Tibial artery (tissue), 4 donors: ENCODE measurements at regions not wholly inside any gene's neighbourhood (a gene's known extent, or its start where the extent isn't known, plus 50 kb on each side); places are given as distances from the start of the nearest gene placed in this dataset.

ENCODE experiments used
- DNase-seq, 2 donors: peaks; one replicate each; pipeline ENCODE4 v3.0.0-alpha.2; 2019
- H3K27ac ChIP-seq, 2 donors: fragments of 200-600 bp; sonication (generic) in 1 of 2; 1 replicate in 1 of 2; 2 replicates in 1 of 2; pipeline ENCODE4 v1.5.1; 2018 to 2019; ENCODE audit warnings: mild to moderate bottlenecking in 1 of 2
- H3K27me3 ChIP-seq, 2 donors: fragments of 200-600 bp; sonication (generic) in 1 of 2; one replicate each; pipeline versions ENCODE4 v1.5.1 to v1.6.0; 2016 to 2019
- H3K36me3 ChIP-seq, 3 donors: fragments of 200-600 bp; sonication (generic) in 2 of 3; one replicate each; pipeline ENCODE4 v1.5.1; 2016 to 2019; ENCODE audit warnings: mild to moderate bottlenecking in 2 of 3
- H3K4me1 ChIP-seq, 4 donors: fragments of 200-600 bp; sonication (generic) in 2 of 4; 1 replicate in 3 of 4; 2 replicates in 1 of 4; pipeline ENCODE4 v1.5.1; 2016 to 2019
- H3K4me3 ChIP-seq, 2 donors: fragments of 200-600 bp; sonication (generic) in 1 of 2; 1 replicate in 1 of 2; 2 replicates in 1 of 2; pipeline ENCODE4 v1.5.1; 2018 to 2019; ENCODE audit warnings: mild to moderate bottlenecking in 2 of 2
- H3K9me3 ChIP-seq, 3 donors: fragments of 200-600 bp; sonication (generic) in 1 of 3; one replicate each; pipeline ENCODE4 v1.5.1; 2016 to 2019
- intact Hi-C: fragments of 100-400 bp; cut with DNase I; formaldehyde crosslinking; loops from one replicate; pipeline ENCODE4 v1.15.0; 2023; ENCODE audit warnings: low total_unique reads
- TF ChIP-seq, protein P1 (sequence below), 2 experiments: fragments of 200-600 bp in 1 of 2; fragments of 450-650 bp in 1 of 2; IDR thresholded peaks; one replicate each; pipeline ENCODE4 v1.5.1; 2017 to 2019; ENCODE audit warnings: antibody characterized with exemption in 2 of 2, mild to moderate bottlenecking in 1 of 2, moderate library complexity in 1 of 2

DNA sequence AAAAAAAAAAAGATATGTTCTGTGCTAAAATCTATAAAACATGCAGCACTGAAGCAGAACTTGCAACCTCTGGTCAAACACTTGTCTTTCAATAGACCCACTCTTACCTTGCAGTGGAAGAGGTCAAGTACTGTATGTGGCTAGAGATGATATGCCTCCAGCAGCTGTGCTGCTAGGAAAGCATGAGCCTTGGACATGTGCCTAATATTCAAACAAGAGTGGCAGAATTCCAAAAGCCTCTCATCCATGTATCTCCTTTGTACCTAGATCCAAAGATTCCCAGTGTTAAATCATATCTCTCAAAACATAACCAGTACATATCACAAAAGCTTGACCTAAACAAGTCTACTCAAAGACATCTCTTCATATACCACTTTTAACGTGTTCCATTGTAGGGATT lies 105.0 kb upstream of the CPNE8 start:
- TF ChIP-seq, protein P1, sequence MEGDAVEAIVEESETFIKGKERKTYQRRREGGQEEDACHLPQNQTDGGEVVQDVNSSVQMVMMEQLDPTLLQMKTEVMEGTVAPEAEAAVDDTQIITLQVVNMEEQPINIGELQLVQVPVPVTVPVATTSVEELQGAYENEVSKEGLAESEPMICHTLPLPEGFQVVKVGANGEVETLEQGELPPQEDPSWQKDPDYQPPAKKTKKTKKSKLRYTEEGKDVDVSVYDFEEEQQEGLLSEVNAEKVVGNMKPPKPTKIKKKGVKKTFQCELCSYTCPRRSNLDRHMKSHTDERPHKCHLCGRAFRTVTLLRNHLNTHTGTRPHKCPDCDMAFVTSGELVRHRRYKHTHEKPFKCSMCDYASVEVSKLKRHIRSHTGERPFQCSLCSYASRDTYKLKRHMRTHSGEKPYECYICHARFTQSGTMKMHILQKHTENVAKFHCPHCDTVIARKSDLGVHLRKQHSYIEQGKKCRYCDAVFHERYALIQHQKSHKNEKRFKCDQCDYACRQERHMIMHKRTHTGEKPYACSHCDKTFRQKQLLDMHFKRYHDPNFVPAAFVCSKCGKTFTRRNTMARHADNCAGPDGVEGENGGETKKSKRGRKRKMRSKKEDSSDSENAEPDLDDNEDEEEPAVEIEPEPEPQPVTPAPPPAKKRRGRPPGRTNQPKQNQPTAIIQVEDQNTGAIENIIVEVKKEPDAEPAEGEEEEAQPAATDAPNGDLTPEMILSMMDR (IDR thresholded peaks at IDR 0.05) = no peak
- no peak for DNase-seq
- H3K4me3 ChIP-seq = no peak overlapping the region
- no peaks in the 10 kb centered on the region for H3K36me3 ChIP-seq
- intact Hi-C loops = no loop called here
- H3K27me3 ChIP-seq = no peaks in the 10 kb centered on the region
- H3K27ac ChIP-seq = no peak overlapping the region
- H3K4me1 ChIP-seq = no peaks in the 10 kb centered on the region
- H3K9me3 ChIP-seq = no peaks in the 10 kb centered on the region

- H3K36me3 ChIP-seq = no peaks in the 10 kb centered on the region
- intact Hi-C loops = no loop called here
- no peak overlapping the region for H3K4me3 ChIP-seq
- no peaks in the 10 kb centered on the region for H3K27me3 ChIP-seq
- no peak for DNase-seq
- TF ChIP-seq, protein P1 (IDR thresholded peaks at IDR 0.05) = no peak
- no peak overlapping the region for H3K27ac ChIP-seq
- no peaks in the 10 kb centered on the region for H3K9me3 ChIP-seq
- no peaks in the 10 kb centered on the region for H3K4me1 ChIP-seq
Observed at GRCh38 chr12:39007619-39008018, 102.2 kb upstream of the CPNE8 start.

GRCh38 chr12:39006286-39006685 lies 100.9 kb upstream of the CPNE8 start:
- Histone ChIP-seq H3K4me1 (no peaks in the 10 kb centered on the region), H3K36me3 (no peaks in the 10 kb centered on the region), H3K4me3 (no peak overlapping the region), H3K27ac (no peak overlapping the region), H3K27me3 (no peaks in the 10 kb centered on the region), H3K9me3 (no peaks in the 10 kb centered on the region)
- intact Hi-C loops = no loop called here
- TF ChIP-seq, protein P1 (IDR thresholded peaks at IDR 0.05) = no peak
- DNase-seq = no peak

- intact Hi-C loops = no loop called here
- Histone ChIP-seq H3K36me3 (no peaks in the 10 kb centered on the region), H3K27me3 (no peaks in the 10 kb centered on the region), H3K9me3 (no peaks in the 10 kb centered on the region), H3K4me3 (no peak overlapping the region), H3K27ac (no peak overlapping the region), H3K4me1 (no peaks in the 10 kb centered on the region)
- no peak for DNase-seq
- TF ChIP-seq, protein P1 (IDR thresholded peaks at IDR 0.05) = no peak
Observed at GRCh38 chr12:39005671-39006070, 100.3 kb upstream of the CPNE8 start.

DNA sequence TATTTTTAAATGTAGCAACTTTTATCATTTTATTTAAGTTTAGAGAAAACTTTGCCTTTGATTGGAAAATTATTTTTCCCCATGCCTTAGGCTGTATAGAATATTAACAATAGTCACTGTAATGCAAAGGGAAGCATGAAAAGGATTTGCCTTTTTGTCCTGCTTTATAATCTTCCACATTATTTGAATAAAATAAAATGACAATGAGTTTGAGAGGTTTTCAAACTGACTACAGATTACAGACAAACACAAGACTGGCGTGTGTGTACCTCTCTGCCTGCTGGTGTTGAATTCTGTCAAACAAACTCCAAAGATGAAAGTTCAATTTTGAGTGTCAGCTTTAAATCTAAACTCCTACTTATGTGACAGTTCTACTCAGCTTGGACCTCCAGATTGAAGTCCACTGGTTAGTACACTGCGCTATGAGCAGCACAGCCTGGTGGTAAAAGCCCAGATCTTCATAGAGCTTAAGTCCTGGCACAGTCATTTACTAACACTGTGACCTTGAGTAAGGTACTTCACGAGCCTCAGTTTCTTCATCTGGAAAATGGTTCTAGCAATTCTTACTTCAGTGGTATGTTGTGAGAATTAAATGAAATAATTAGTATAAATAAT lies 98.3 kb upstream of the CPNE8 start:
- intact Hi-C loops = no loop called here
- no peaks in the 10 kb centered on the region for H3K4me1 ChIP-seq
- H3K36me3 ChIP-seq = no peaks in the 10 kb centered on the region
- no peaks in the 10 kb centered on the region for H3K27me3 ChIP-seq
- DNase-seq = no peak
- TF ChIP-seq, protein P1 (IDR thresholded peaks at IDR 0.05) = no peak
- H3K9me3 ChIP-seq = no peaks in the 10 kb centered on the region
- H3K4me3 ChIP-seq = no peak overlapping the region
- no peak overlapping the region for H3K27ac ChIP-seq

DNA sequence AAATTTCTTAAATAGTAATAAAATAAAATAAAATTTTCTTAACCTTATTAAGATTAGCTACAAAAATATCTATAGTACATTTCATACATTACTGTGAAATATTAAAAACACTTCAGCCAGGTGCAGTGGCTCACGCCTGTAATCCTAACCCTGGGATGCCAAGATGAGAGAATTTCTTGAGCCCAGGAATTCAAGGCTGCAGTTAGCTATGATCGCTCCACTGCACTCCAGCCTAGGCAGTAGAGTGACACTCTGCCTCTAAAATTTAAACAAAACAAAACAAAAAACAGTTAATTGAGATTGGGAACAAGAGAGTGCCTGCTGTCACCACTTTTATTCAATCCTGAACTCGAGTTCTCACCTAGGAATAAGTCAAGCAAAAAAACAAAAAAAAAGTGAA lies 95.0 kb upstream of the CPNE8 start:
- Histone ChIP-seq H3K4me1 (no peaks in the 10 kb centered on the region), H3K9me3 (no peaks in the 10 kb centered on the region), H3K4me3 (no peak overlapping the region), H3K27ac (no peak overlapping the region), H3K36me3 (no peaks in the 10 kb centered on the region), H3K27me3 (no peaks in the 10 kb centered on the region)
- TF ChIP-seq, protein P1 (IDR thresholded peaks at IDR 0.05) = no peak
- DNase-seq = no peak
- intact Hi-C loops = no loop called here
